CD8-positive, alpha-beta memory T cell (primary cell): ENCODE measurements at regions not wholly inside any gene's neighbourhood (a gene's known extent, or its start where the extent isn't known, plus 50 kb on each side); places are given as distances from the start of the nearest gene placed in this dataset.
"Not testable (repeated sequence)": the region's sequence is repeated elsewhere in the genome, so short reads cannot be mapped to it uniquely, and the experiment has no call there.

Source experiments
- CTCF ChIA-PET: fragments of 350-600 bp; sonication (Branson Sonifier 250); formaldehyde crosslinking; loops from one replicate; lab custom pipeline; 2021; ENCODE audit warnings: antibody characterized with exemption; lab: Charles Lee
- POLR2A ChIA-PET: fragments of 350-600 bp; sonication (Branson Sonifier 250); formaldehyde crosslinking; loops from one replicate; lab custom pipeline; 2021; ENCODE audit warnings: antibody characterized with exemption; lab: Charles Lee
- DNase-seq, 5 donors: peaks; one replicate each; pipeline versions ENCODE4 v3.0.0 to v3.0.0-alpha.2; 2020 to 2022; ENCODE audit warnings: mixed read lengths in 1 of 5
- H3K27ac ChIP-seq: one replicate; pipeline ENCODE4 v1.7.0; 2013; ENCODE audit warnings: low read depth, mild to moderate bottlenecking, low read length, moderate library complexity
- H3K27me3 ChIP-seq: 2 replicates; pipeline ENCODE4 v1.7.0; 2013; ENCODE audit warnings: low read length, mild to moderate bottlenecking; ENCODE audit not compliant: insufficient read depth, poor library complexity, severe bottlenecking
- H3K36me3 ChIP-seq: 2 replicates; pipeline ENCODE4 v1.7.0; 2013; ENCODE audit warnings: mild to moderate bottlenecking, low read length, moderate library complexity; ENCODE audit not compliant: insufficient read depth
- H3K4me1 ChIP-seq: 2 replicates; pipeline ENCODE4 v1.7.0; 2013; ENCODE audit warnings: mild to moderate bottlenecking, low read length, moderate library complexity; ENCODE audit not compliant: insufficient read depth
- H3K4me3 ChIP-seq: 2 replicates; pipeline ENCODE4 v1.7.0; 2013; ENCODE audit warnings: mild to moderate bottlenecking, low read length
- H3K9me3 ChIP-seq: 2 replicates; pipeline ENCODE4 v1.7.0; 2013; ENCODE audit warnings: mild to moderate bottlenecking, low read length
- H3K27ac Mint-ChIP-seq, 8 donors: one replicate each; pipeline ENCODE4 v1.8.0; 2020 to 2021; ENCODE audit warnings: mixed read lengths in 8 of 8, mild to moderate bottlenecking in 6 of 8, inconsistent platforms in 3 of 8, moderate library complexity in 3 of 8
- H3K27me3 Mint-ChIP-seq, 2 donors: one replicate each; pipeline ENCODE4 v1.8.0; 2020 to 2021; ENCODE audit warnings: mixed read lengths in 2 of 2, mild to moderate bottlenecking in 1 of 2, moderate library complexity in 1 of 2
- H3K36me3 Mint-ChIP-seq, 3 donors: one replicate each; pipeline ENCODE4 v1.8.0; 2020 to 2021; ENCODE audit warnings: mixed read lengths in 3 of 3, inconsistent platforms in 1 of 3, mild to moderate bottlenecking in 1 of 3
- H3K4me1 Mint-ChIP-seq, 3 donors: one replicate each; pipeline ENCODE4 v1.8.0; 2020 to 2021; ENCODE audit warnings: mixed read lengths in 3 of 3, inconsistent platforms in 1 of 3, mild to moderate bottlenecking in 1 of 3
- H3K4me3 Mint-ChIP-seq, 7 donors: one replicate each; pipeline ENCODE4 v1.8.0; 2020 to 2021; ENCODE audit warnings: mixed read lengths in 7 of 7, mild to moderate bottlenecking in 6 of 7, moderate library complexity in 4 of 7, inconsistent platforms in 2 of 7
- H3K9me3 Mint-ChIP-seq, 5 donors: one replicate each; pipeline ENCODE4 v1.8.0; 2020 to 2022; ENCODE audit warnings: mixed read lengths in 5 of 5, mild to moderate bottlenecking in 3 of 5, moderate library complexity in 2 of 5, inconsistent platforms in 1 of 5

- CTCF ChIA-PET = no interaction called here
- Mint-ChIP-seq H3K27ac (no peak overlapping the region), H3K9me3 (peaks cover 24 to 35% (median 27%) of the 10 kb centered on the region in 5 donors), H3K36me3 (peaks cover 0 to 3% (median 0%) of the 10 kb centered on the region in 3 donors), H3K4me3 (no peak overlapping the region), H3K27me3 (peaks cover 2 to 4% of the 10 kb centered on the region in 2 donors), H3K4me1 (no peaks in the 10 kb centered on the region)
- Histone ChIP-seq H3K9me3 (no peaks in the 10 kb centered on the region), H3K4me1 (no peaks in the 10 kb centered on the region), H3K4me3 (no peak overlapping the region), H3K36me3 (no peaks in the 10 kb centered on the region), H3K27ac (no peak overlapping the region), H3K27me3 (no peaks in the 10 kb centered on the region)
- POLR2A ChIA-PET = no interaction called here
- no peak for DNase-seq
These were observed 165.9 kb upstream of the ARHGAP5 start for GRCh38 chr14:31911160-31911559.

GRCh38 chr14:31913370-31913769, 163.7 kb upstream of the ARHGAP5 start:
- no peak overlapping the region for H3K27ac Mint-ChIP-seq
- Histone ChIP-seq H3K4me3 (no peak overlapping the region), H3K36me3 (no peaks in the 10 kb centered on the region), H3K27ac (no peak overlapping the region), H3K27me3 (no peaks in the 10 kb centered on the region), H3K4me1 (no peaks in the 10 kb centered on the region), H3K9me3 (no peaks in the 10 kb centered on the region)
- H3K27me3 Mint-ChIP-seq = peaks cover 3 to 4% of the 10 kb centered on the region in 2 donors
- CTCF ChIA-PET = no interaction called here
- POLR2A ChIA-PET = no interaction called here
- no peak overlapping the region for H3K4me3 Mint-ChIP-seq
- H3K36me3 Mint-ChIP-seq = peaks cover 0 to 3% (median 0%) of the 10 kb centered on the region in 3 donors
- peaks cover 24 to 35% (median 27%) of the 10 kb centered on the region in 5 donors for H3K9me3 Mint-ChIP-seq
- H3K4me1 Mint-ChIP-seq = no peaks in the 10 kb centered on the region
- no peak for DNase-seq

- CTCF ChIA-PET, H3K4me1 ChIP-seq, H3K4me3 Mint-ChIP-seq, H3K27ac ChIP-seq, H3K4me1 Mint-ChIP-seq, H3K36me3 ChIP-seq, POLR2A ChIA-PET, H3K36me3 Mint-ChIP-seq, H3K9me3 ChIP-seq, H3K9me3 Mint-ChIP-seq, H3K4me3 ChIP-seq, H3K27ac Mint-ChIP-seq, H3K27me3 ChIP-seq, DNase-seq: not testable (repeated sequence)
- peaks cover 5 to 11% of the 10 kb centered on the region in 2 donors for H3K27me3 Mint-ChIP-seq
These were observed 158.8 kb upstream of the ARHGAP5 start for GRCh38 chr14:31918289-31918688.

GRCh38 chr14:31920001-31920400, 157.1 kb upstream of the ARHGAP5 start:
- H3K4me1 Mint-ChIP-seq = no peaks in the 10 kb centered on the region
- DNase-seq = no peak
- no peaks in the 10 kb centered on the region for H3K9me3 ChIP-seq
- no peaks in the 10 kb centered on the region for H3K4me1 ChIP-seq
- peaks cover 0 to 5% (median 0%) of the 10 kb centered on the region in 5 donors for H3K9me3 Mint-ChIP-seq
- H3K27me3 Mint-ChIP-seq = peaks cover 5 to 11% of the 10 kb centered on the region in 2 donors
- no peak overlapping the region for H3K27ac ChIP-seq
- H3K27ac Mint-ChIP-seq = no peak overlapping the region
- POLR2A ChIA-PET = no interaction called here
- no peak overlapping the region for H3K4me3 ChIP-seq
- peaks cover 0 to 1% (median 0%) of the 10 kb centered on the region in 3 donors for H3K36me3 Mint-ChIP-seq
- no peaks in the 10 kb centered on the region for H3K36me3 ChIP-seq
- H3K4me3 Mint-ChIP-seq = no peak overlapping the region
- CTCF ChIA-PET = interaction anchor here (0.8 kb wide), 1 partner anchor 49 kb away, joined by 3 read pairs; no protein-coding TSS in a partner anchor
- no peaks in the 10 kb centered on the region for H3K27me3 ChIP-seq

GRCh38 chr14:31920989-31921650, 156.0 kb upstream of the ARHGAP5 start:
- POLR2A ChIA-PET = no interaction called here
- peaks cover 0 to 1% (median 0%) of the 10 kb centered on the region in 3 donors for H3K36me3 Mint-ChIP-seq
- no peak overlapping the region for H3K4me3 ChIP-seq
- H3K27ac Mint-ChIP-seq = no peak overlapping the region
- peaks cover 0 to 5% (median 0%) of the 10 kb centered on the region in 5 donors for H3K9me3 Mint-ChIP-seq
- no peak overlapping the region for H3K4me3 Mint-ChIP-seq
- no peaks in the 10 kb centered on the region for H3K27me3 ChIP-seq
- no peaks in the 10 kb centered on the region for H3K4me1 Mint-ChIP-seq
- peaks cover 5 to 11% of the 10 kb centered on the region in 2 donors for H3K27me3 Mint-ChIP-seq
- H3K4me1 ChIP-seq = no peaks in the 10 kb centered on the region
- H3K9me3 ChIP-seq = no peaks in the 10 kb centered on the region
- no peak for DNase-seq
- H3K36me3 ChIP-seq = no peaks in the 10 kb centered on the region
- CTCF ChIA-PET = interaction anchor here (0.5 to 0.8 kb wide), 2 partner anchors 48 to 61 kb away, joined by 3 read pairs; no protein-coding TSS in a partner anchor
- H3K27ac ChIP-seq = no peak overlapping the region

- CTCF ChIA-PET = no interaction called here
- peaks cover 0 to 1% (median 0%) of the 10 kb centered on the region in 3 donors for H3K36me3 Mint-ChIP-seq
- no peaks in the 10 kb centered on the region for H3K36me3 ChIP-seq
These were observed 155.4 kb upstream of the ARHGAP5 start for GRCh38 chr14:31921721-31922120.

GRCh38 chr14:31926123-31926522, 151.0 kb upstream of the ARHGAP5 start:
- Histone ChIP-seq H3K27ac (no peak overlapping the region), H3K27me3 (no peaks in the 10 kb centered on the region), H3K9me3 (no peaks in the 10 kb centered on the region), H3K4me3 (no peak overlapping the region), H3K36me3 (no peaks in the 10 kb centered on the region), H3K4me1 (no peaks in the 10 kb centered on the region)
- POLR2A ChIA-PET = no interaction called here
- H3K27me3 Mint-ChIP-seq = peaks cover 0 to 2% of the 10 kb centered on the region in 2 donors
- DNase-seq = peak in 2 of 5 donors; percentile 18 to 25
- H3K4me3 Mint-ChIP-seq = no peak overlapping the region
- H3K27ac Mint-ChIP-seq = no peak overlapping the region
- CTCF ChIA-PET = interaction anchor here (0.7 to 2.5 kb wide), 11 partner anchors 9 to 328 kb away, joined by 3 to 20 read pairs (median 4); no protein-coding TSS in a partner anchor
- peaks cover 0 to 9% (median 0%) of the 10 kb centered on the region in 3 donors for H3K4me1 Mint-ChIP-seq
- H3K9me3 Mint-ChIP-seq = no peaks in the 10 kb centered on the region
- peaks cover 0 to 1% (median 0%) of the 10 kb centered on the region in 3 donors for H3K36me3 Mint-ChIP-seq

More at GRCh38 chr14:31921721-31922120, 155.4 kb upstream of the ARHGAP5 start:
- Histone ChIP-seq H3K27ac (no peak overlapping the region), H3K27me3 (no peaks in the 10 kb centered on the region), H3K9me3 (no peaks in the 10 kb centered on the region), H3K4me1 (no peaks in the 10 kb centered on the region), H3K4me3 (no peak overlapping the region)
- H3K4me1 Mint-ChIP-seq = no peaks in the 10 kb centered on the region
- H3K27ac Mint-ChIP-seq = no peak overlapping the region
- DNase-seq = no peak
- peaks cover 0 to 5% (median 0%) of the 10 kb centered on the region in 5 donors for H3K9me3 Mint-ChIP-seq
- no peak overlapping the region for H3K4me3 Mint-ChIP-seq
- POLR2A ChIA-PET = no interaction called here
- peaks cover 5 to 11% of the 10 kb centered on the region in 2 donors for H3K27me3 Mint-ChIP-seq

GRCh38 chr14:31926652-31927347, 150.3 kb upstream of the ARHGAP5 start:
- no peaks in the 10 kb centered on the region for H3K27me3 ChIP-seq
- no peaks in the 10 kb centered on the region for H3K4me1 ChIP-seq
- H3K36me3 ChIP-seq = no peaks in the 10 kb centered on the region
- peaks cover 0 to 1% (median 0%) of the 10 kb centered on the region in 3 donors for H3K36me3 Mint-ChIP-seq
- H3K4me1 Mint-ChIP-seq = peaks cover 0 to 9% (median 0%) of the 10 kb centered on the region in 3 donors
- H3K4me3 Mint-ChIP-seq = no peak overlapping the region
- ChIA-PET POLR2A (no interaction called here), CTCF (interaction anchor here (0.7 to 2.5 kb wide), 11 partner anchors 8 to 327 kb away, joined by 3 to 20 read pairs (median 4); no protein-coding TSS in a partner anchor)
- H3K27me3 Mint-ChIP-seq = no peaks in the 10 kb centered on the region
- H3K4me3 ChIP-seq = no peak overlapping the region
- no peaks in the 10 kb centered on the region for H3K9me3 ChIP-seq
- no peak for DNase-seq
- H3K27ac Mint-ChIP-seq = peak overlapping the region in 1 of 8 donors; percentile 47
- H3K27ac ChIP-seq = no peak overlapping the region
- no peaks in the 10 kb centered on the region for H3K9me3 Mint-ChIP-seq
